Right kidney (tissue), 1 donor: ENCODE measurements at regions not wholly inside any gene's neighbourhood (a gene's known extent, or its start where the extent isn't known, plus 50 kb on each side); places are given as distances from the start of the nearest gene placed in this dataset.
"Not testable (repeated sequence)": the region's sequence is repeated elsewhere in the genome, so short reads cannot be mapped to it uniquely, and the experiment has no call there.

ENCODE experiments used
- DNase-seq: peaks from one replicate; pipeline ENCODE4 v3.0.0-alpha.2; 2016

- DNase-seq, result not testable (repeated sequence)
Measured at GRCh38 chr20:47978428-47979120, 193.3 kb upstream of the SULF2 start.

GRCh38 chr20:47977789-47978252, 192.5 kb upstream of the SULF2 start:
- DNase-seq, result not testable (repeated sequence)

GRCh38 chr20:47977017-47977788, 191.9 kb upstream of the SULF2 start:
- not testable (repeated sequence) for DNase-seq

- no peak for DNase-seq
Measured at GRCh38 chr20:47974234-47974878, 189.1 kb upstream of the SULF2 start.

GRCh38 chr20:47973519-47974233, 188.4 kb upstream of the SULF2 start:
- DNase-seq, result no peak

GRCh38 chr20:47972916-47973309, 187.6 kb upstream of the SULF2 start:
- no peak for DNase-seq

GRCh38 chr20:47972297-47972915, 187.1 kb upstream of the SULF2 start:
- DNase-seq, result not testable (repeated sequence)

GRCh38 chr20:47971058-47971791, 185.9 kb upstream of the SULF2 start:
- no peak for DNase-seq

- no peak for DNase-seq
Measured at GRCh38 chr20:47970282-47970903, 185.1 kb upstream of the SULF2 start.

- no peak for DNase-seq
Measured at GRCh38 chr20:47969426-47969825, 184.1 kb upstream of the SULF2 start.

GRCh38 chr20:47968541-47969310, 183.4 kb upstream of the SULF2 start:
- DNase-seq, result no peak

- DNase-seq, result no peak
Measured at GRCh38 chr20:47964149-47964548, 178.9 kb upstream of the SULF2 start.

GRCh38 chr20:47963022-47963421, 177.7 kb upstream of the SULF2 start:
- DNase-seq, result no peak

GRCh38 chr20:47962286-47962963, 177.1 kb upstream of the SULF2 start:
- DNase-seq, result no peak

- no peak for DNase-seq
Measured at GRCh38 chr20:47960769-47961541, 175.7 kb upstream of the SULF2 start.

- no peak for DNase-seq
Measured at GRCh38 chr20:47960277-47960676, 175.0 kb upstream of the SULF2 start.

- peak; percentile 44 for DNase-seq
Measured at GRCh38 chr20:47957989-47958801, 172.9 kb upstream of the SULF2 start.

- DNase-seq, result no peak
Measured at GRCh38 chr20:47957135-47957534, 171.9 kb upstream of the SULF2 start.
